Gastrocnemius medialis (tissue), 4 donors: ENCODE measurements at regions not wholly inside any gene's neighbourhood (a gene's known extent, or its start where the extent isn't known, plus 50 kb on each side); places are given as distances from the start of the nearest gene placed in this dataset.

Experiments
- POLR2A ChIP-seq, 2 donors: fragments of 450-650 bp; IDR thresholded peaks; one replicate each; pipeline ENCODE4 v1.6.1; 2017; ENCODE audit warnings: antibody characterized with exemption in 2 of 2, mild to moderate bottlenecking in 2 of 2, moderate library complexity in 2 of 2
- TF ChIP-seq, protein P1 (sequence below), 5 experiments: fragments of 450-650 bp in 3 of 5; fragments of 200-600 bp in 2 of 5; sonication (generic) in 2 of 5; IDR thresholded peaks in 4 of 5; conservative IDR thresholded peaks in 1 of 5; 1 replicate in 4 of 5; 2 replicates in 1 of 5; pipeline ENCODE4 v1.5.1; 2016 to 2019; ENCODE audit warnings: antibody characterized with exemption in 5 of 5, mild to moderate bottlenecking in 3 of 5, moderate library complexity in 3 of 5

DNA sequence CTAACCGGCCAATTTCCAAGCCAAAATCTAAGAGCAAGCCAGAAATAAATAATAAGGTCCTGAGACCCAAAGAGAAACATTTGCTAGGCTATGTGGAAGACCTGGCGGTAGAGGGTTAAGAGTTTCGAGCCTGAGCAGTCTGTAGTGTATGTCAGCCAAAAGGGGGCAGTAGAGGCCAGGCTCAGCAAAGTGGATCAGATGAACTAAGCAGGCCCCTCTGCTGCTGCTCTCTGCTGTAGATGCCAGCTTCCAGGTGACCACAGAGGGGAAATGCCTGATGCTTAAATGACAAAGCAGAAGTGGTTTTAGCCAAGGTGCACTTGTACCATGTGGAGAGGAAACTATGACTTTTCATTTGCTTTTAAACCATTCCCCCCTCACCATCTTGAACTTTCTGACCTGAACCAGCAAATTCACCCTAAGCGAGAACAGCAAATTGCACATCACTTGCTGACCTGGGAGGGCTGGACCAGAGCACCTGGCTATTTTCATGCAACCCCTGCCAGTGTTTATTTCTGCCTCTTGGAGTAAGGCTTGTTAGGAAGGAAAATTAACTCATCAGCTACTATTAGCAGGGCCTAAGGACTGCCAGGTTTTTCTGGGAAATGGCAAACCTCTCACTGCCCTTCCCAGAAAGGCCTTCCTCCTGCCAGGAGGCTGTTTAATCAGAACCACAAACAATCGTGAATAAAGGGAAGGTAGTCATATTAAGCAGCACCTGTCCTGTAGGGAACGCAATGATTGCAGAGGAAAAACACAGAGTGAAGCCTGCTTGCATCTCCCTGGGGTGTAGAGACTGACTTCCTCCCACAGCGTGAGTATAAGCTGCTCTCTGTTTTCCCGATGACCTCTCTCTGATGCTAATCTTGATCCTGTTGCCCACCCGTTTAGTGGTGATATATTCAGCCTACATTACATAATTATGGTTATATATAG lies 818.2 kb downstream of the TLR4 start:
- TF ChIP-seq, protein P1, sequence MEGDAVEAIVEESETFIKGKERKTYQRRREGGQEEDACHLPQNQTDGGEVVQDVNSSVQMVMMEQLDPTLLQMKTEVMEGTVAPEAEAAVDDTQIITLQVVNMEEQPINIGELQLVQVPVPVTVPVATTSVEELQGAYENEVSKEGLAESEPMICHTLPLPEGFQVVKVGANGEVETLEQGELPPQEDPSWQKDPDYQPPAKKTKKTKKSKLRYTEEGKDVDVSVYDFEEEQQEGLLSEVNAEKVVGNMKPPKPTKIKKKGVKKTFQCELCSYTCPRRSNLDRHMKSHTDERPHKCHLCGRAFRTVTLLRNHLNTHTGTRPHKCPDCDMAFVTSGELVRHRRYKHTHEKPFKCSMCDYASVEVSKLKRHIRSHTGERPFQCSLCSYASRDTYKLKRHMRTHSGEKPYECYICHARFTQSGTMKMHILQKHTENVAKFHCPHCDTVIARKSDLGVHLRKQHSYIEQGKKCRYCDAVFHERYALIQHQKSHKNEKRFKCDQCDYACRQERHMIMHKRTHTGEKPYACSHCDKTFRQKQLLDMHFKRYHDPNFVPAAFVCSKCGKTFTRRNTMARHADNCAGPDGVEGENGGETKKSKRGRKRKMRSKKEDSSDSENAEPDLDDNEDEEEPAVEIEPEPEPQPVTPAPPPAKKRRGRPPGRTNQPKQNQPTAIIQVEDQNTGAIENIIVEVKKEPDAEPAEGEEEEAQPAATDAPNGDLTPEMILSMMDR (IDR thresholded peaks at IDR 0.05 in 4 of 5, conservative IDR thresholded peaks at IDR 0.05 in 1 of 5) = peak in 3 of 5 experiments; percentile 32 to 51 (median 38)
- no peak for TF ChIP-seq POLR2A (IDR thresholded peaks at IDR 0.05)
